CD14-positive monocyte (primary cell): ENCODE measurements at regions not wholly inside any gene's neighbourhood (a gene's known extent, or its start where the extent isn't known, plus 50 kb on each side); places are given as distances from the start of the nearest gene placed in this dataset.

Experiments used
- DNase-seq, 3 donors: peaks; one replicate each; pipeline ENCODE4 v3.0.0-alpha.2; 2011 to 2022
- H2AFZ ChIP-seq: 2 replicates; pipeline ENCODE4 v1.6.0; 2012; ENCODE audit warnings: mild to moderate bottlenecking, low read depth, low read length, inconsistent platforms; ENCODE audit not compliant: insufficient read depth, poor library complexity, severe bottlenecking
- H3K27ac ChIP-seq, 2 donors: 1 replicate in 1 of 2; 2 replicates in 1 of 2; pipeline ENCODE4 v1.5.1; 2012 to 2013; ENCODE audit warnings: low read length in 2 of 2, control low read depth in 1 of 2, inconsistent platforms in 1 of 2, low read depth in 1 of 2, mild to moderate bottlenecking in 1 of 2
- H3K27me3 ChIP-seq, 2 donors: one replicate each; pipeline versions ENCODE4 v1.6.0 to v1.6.1; 2011 to 2013; ENCODE audit warnings: low read length in 2 of 2; ENCODE audit not compliant: control insufficient read depth in 2 of 2, insufficient read depth in 2 of 2
- H3K36me3 ChIP-seq, 2 donors: replicated peaks in 1 of 2; 1 replicate in 1 of 2; 2 replicates in 1 of 2; pipeline versions ENCODE4 v1.5.1 to v1.6.1; 2012 to 2013; ENCODE audit warnings: low read length in 2 of 2, control low read depth in 1 of 2, inconsistent platforms in 1 of 2, mild to moderate bottlenecking in 1 of 2; ENCODE audit not compliant: insufficient read depth in 2 of 2, control insufficient read depth in 1 of 2
- H3K4me1 ChIP-seq, 2 donors: 1 replicate in 1 of 2; 2 replicates in 1 of 2; pipeline versions ENCODE4 v1.5.1 to v1.6.1; 2012 to 2013; ENCODE audit warnings: low read length in 2 of 2, control low read depth in 1 of 2, inconsistent platforms in 1 of 2, mild to moderate bottlenecking in 1 of 2, moderate library complexity in 1 of 2; ENCODE audit not compliant: insufficient read depth in 2 of 2, control insufficient read depth in 1 of 2
- H3K4me2 ChIP-seq: replicated peaks from 2 replicates; pipeline ENCODE3; 2012; ENCODE audit warnings: low read length, moderate library complexity, mild to moderate bottlenecking; ENCODE audit not compliant: poor library complexity, severe bottlenecking; ENCODE audit errors: extremely low read depth
- H3K4me3 ChIP-seq, 3 experiments: fragments of 200-600 bp in 1 of 3; sonication (generic) in 1 of 3; replicated peaks in 1 of 3; 1 replicate in 2 of 3; 2 replicates in 1 of 3; pipeline ENCODE4 v1.5.1; 2011 to 2013; ENCODE audit warnings: low read length in 3 of 3, mild to moderate bottlenecking in 3 of 3, control low read depth in 2 of 3, low read depth in 2 of 3, inconsistent platforms in 1 of 3, moderate library complexity in 1 of 3
- H3K79me2 ChIP-seq: 2 replicates; pipeline ENCODE4 v1.6.0; 2012; ENCODE audit warnings: mild to moderate bottlenecking, control low read depth, inconsistent platforms, low read length, moderate library complexity; ENCODE audit not compliant: insufficient read depth
- H3K9ac ChIP-seq: 2 replicates; pipeline ENCODE4 v1.6.0; 2017; ENCODE audit warnings: low read length, mild to moderate bottlenecking; ENCODE audit not compliant: insufficient read depth, poor library complexity, severe bottlenecking
- H3K9me3 ChIP-seq, 2 donors: replicated peaks in 1 of 2; 1 replicate in 1 of 2; 2 replicates in 1 of 2; pipeline versions ENCODE4 v1.5.1 to v1.6.1; 2012 to 2013; ENCODE audit warnings: low read length in 2 of 2, control low read depth in 1 of 2; ENCODE audit not compliant: control insufficient read depth in 1 of 2, insufficient read depth in 1 of 2
- H4K20me1 ChIP-seq: 2 replicates; pipeline ENCODE4 v1.6.0; 2012; ENCODE audit warnings: mild to moderate bottlenecking, low read length, control low read depth, moderate library complexity; ENCODE audit not compliant: insufficient read depth
- H3K27ac Mint-ChIP-seq, 7 donors: one replicate each; pipeline ENCODE4 v1.8.0; 2020; ENCODE audit warnings: mild to moderate bottlenecking in 7 of 7, mixed read lengths in 7 of 7, moderate library complexity in 6 of 7, inconsistent platforms in 2 of 7
- H3K27me3 Mint-ChIP-seq, 3 donors: one replicate each; pipeline ENCODE4 v1.8.0; 2021 to 2022; ENCODE audit warnings: low read depth in 3 of 3, mild to moderate bottlenecking in 3 of 3, mixed read lengths in 3 of 3, moderate library complexity in 3 of 3, inconsistent platforms in 1 of 3
- H3K36me3 Mint-ChIP-seq, 2 donors: one replicate each; pipeline ENCODE4 v1.8.0; 2020; ENCODE audit warnings: mixed read lengths in 2 of 2, inconsistent platforms in 1 of 2, mild to moderate bottlenecking in 1 of 2
- H3K4me1 Mint-ChIP-seq: one replicate; pipeline ENCODE4 v1.8.0; 2020; ENCODE audit warnings: mild to moderate bottlenecking, mixed read lengths
- H3K4me3 Mint-ChIP-seq, 2 donors: one replicate each; pipeline ENCODE4 v1.8.0; 2020; ENCODE audit warnings: mild to moderate bottlenecking in 2 of 2, mixed read lengths in 2 of 2, moderate library complexity in 1 of 2
- H3K9me3 Mint-ChIP-seq, 7 donors: one replicate each; pipeline ENCODE4 v1.8.0; 2020 to 2022; ENCODE audit warnings: mixed read lengths in 7 of 7, mild to moderate bottlenecking in 6 of 7, moderate library complexity in 6 of 7, inconsistent platforms in 2 of 7
- WGBS: methylation state at CpG from one replicate; pipeline ENCODE4 v1.1.5; 2013; ENCODE audit warnings: missing lambda C conversion rate; ENCODE audit not compliant: insufficient coverage; 5-methylcytosine and 5-hydroxymethylcytosine counted together
- intact Hi-C, 2 donors: fragments of 100-400 bp; cut with micrococcal nuclease; formaldehyde crosslinking; loops; one replicate each; pipeline versions ENCODE4 v1.15.0 to v1.15.1; 2023
- TF ChIP-seq, protein P1 (sequence below): fragments of 200-600 bp; IDR thresholded peaks from one replicate; pipeline ENCODE4 v1.8.0; 2022; ENCODE audit warnings: antibody characterized with exemption, mild to moderate bottlenecking

DNA sequence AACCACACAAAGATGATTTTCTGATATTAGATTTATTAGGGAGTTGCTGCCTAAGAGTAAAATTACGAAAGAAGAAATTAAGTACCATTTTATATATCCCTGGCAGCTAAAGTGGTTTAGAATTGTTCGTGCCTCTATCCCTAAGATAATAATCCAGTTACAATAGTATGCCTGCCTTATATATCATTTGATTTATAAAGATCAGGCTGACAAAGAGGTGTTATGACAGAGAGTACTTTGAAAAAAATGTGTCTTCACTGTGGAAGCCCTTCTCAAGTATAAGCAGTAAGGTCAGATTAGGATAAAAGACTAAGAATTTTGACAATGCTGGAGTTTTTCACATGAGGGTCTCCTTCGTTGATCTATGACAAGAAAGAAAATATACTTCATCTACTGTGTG is 619.9 kb downstream of the ADGRL2 start:
- Mint-ChIP-seq H3K27ac (no peak overlapping the region), H3K36me3 (no peaks in the 10 kb centered on the region), H3K27me3 (no peaks in the 10 kb centered on the region), H3K4me3 (no peak overlapping the region), H3K9me3 (peaks cover 0 to 7% (median 4%) of the 10 kb centered on the region in 7 donors), H3K4me1 (no peaks in the 10 kb centered on the region)
- Histone ChIP-seq H4K20me1 (no peaks in the 10 kb centered on the region), H3K4me1 (no peaks in the 10 kb centered on the region), H3K9ac (no peak overlapping the region), H3K4me3 (no peak overlapping the region), H3K79me2 (no peaks in the 10 kb centered on the region), H2AFZ (no peak overlapping the region), H3K9me3 (no peaks in the 10 kb centered on the region), H3K36me3 (no peaks in the 10 kb centered on the region), H3K27me3 (no peaks in the 10 kb centered on the region), H3K27ac (no peak overlapping the region), H3K4me2 (no peak overlapping the region)
- no CpG with 5 or more reads among the region's 3 CpGs for WGBS
- TF ChIP-seq, protein P1, sequence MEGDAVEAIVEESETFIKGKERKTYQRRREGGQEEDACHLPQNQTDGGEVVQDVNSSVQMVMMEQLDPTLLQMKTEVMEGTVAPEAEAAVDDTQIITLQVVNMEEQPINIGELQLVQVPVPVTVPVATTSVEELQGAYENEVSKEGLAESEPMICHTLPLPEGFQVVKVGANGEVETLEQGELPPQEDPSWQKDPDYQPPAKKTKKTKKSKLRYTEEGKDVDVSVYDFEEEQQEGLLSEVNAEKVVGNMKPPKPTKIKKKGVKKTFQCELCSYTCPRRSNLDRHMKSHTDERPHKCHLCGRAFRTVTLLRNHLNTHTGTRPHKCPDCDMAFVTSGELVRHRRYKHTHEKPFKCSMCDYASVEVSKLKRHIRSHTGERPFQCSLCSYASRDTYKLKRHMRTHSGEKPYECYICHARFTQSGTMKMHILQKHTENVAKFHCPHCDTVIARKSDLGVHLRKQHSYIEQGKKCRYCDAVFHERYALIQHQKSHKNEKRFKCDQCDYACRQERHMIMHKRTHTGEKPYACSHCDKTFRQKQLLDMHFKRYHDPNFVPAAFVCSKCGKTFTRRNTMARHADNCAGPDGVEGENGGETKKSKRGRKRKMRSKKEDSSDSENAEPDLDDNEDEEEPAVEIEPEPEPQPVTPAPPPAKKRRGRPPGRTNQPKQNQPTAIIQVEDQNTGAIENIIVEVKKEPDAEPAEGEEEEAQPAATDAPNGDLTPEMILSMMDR: no peak
- intact Hi-C loops: no loop called here
- no peak for DNase-seq

DNA sequence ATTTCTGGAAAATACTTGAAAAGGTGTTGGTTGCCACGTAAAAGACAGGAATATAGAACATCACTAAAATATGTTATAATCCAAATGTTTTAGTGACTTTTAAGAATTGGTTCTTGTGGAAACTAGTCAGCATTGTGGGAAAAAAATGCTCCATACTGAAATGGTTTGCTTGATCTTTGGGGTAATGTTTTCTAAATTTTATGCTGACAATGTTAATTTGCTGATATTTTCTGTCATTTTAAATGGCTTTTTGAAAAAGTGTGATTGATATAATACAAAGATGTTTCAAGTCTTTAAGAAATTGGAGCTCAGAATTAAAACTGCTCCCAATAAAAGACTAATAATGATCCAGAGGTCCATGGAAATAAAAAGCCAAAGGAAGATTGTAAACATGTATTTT is 610.9 kb downstream of the ADGRL2 start:
- no peaks in the 10 kb centered on the region for H3K79me2 ChIP-seq
- no peaks in the 10 kb centered on the region for H3K27me3 ChIP-seq
- no CpG with 5 or more reads among the region's 1 CpG for WGBS
- no peak overlapping the region for H3K4me2 ChIP-seq
- H3K36me3 ChIP-seq: no peaks in the 10 kb centered on the region
- no peak overlapping the region for H3K4me3 ChIP-seq
- no peaks in the 10 kb centered on the region for H3K9me3 ChIP-seq
- no peaks in the 10 kb centered on the region for H4K20me1 ChIP-seq
- no peak overlapping the region for H3K4me3 Mint-ChIP-seq
- peaks cover 0 to 1% (median 0%) of the 10 kb centered on the region in 3 donors for H3K27me3 Mint-ChIP-seq
- H3K36me3 Mint-ChIP-seq: no peaks in the 10 kb centered on the region
- intact Hi-C loops: no loop called here
- H2AFZ ChIP-seq: no peak overlapping the region
- TF ChIP-seq, protein P1: no peak
- no peak overlapping the region for H3K9ac ChIP-seq
- H3K4me1 ChIP-seq: no peaks in the 10 kb centered on the region
- no peak overlapping the region for H3K27ac Mint-ChIP-seq
- H3K27ac ChIP-seq: no peak overlapping the region
- peaks cover 0 to 7% (median 6%) of the 10 kb centered on the region in 7 donors for H3K9me3 Mint-ChIP-seq
- H3K4me1 Mint-ChIP-seq: no peaks in the 10 kb centered on the region
- DNase-seq: no peak
